ENCODE measurements at regions not wholly inside any gene's neighbourhood (a gene's known extent, or its start where the extent isn't known, plus 50 kb on each side); places are given as distances from the start of the nearest gene placed in this dataset.

DNA sequence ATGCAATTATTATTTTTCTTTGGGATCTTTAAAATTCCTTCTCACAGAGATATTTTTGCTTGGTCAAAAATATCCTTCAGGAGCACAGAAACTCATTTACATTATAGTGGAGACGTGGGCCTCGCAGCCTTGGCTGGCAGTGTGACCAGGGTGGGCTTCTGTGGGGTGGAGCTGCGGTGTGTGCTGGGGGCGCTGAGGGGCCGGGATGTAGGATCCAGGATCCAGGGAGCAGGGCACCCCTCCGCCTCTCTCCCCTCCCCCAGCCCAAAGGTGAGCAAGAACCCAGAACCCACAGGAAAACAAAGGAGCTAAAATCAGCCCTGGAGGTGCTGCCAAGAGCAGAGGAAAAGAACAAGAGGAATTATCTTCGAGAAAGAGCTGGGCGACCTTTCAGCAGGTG lies 79.1 kb upstream of the OLFM1 start:
- DNase-seq: no peak

DNA sequence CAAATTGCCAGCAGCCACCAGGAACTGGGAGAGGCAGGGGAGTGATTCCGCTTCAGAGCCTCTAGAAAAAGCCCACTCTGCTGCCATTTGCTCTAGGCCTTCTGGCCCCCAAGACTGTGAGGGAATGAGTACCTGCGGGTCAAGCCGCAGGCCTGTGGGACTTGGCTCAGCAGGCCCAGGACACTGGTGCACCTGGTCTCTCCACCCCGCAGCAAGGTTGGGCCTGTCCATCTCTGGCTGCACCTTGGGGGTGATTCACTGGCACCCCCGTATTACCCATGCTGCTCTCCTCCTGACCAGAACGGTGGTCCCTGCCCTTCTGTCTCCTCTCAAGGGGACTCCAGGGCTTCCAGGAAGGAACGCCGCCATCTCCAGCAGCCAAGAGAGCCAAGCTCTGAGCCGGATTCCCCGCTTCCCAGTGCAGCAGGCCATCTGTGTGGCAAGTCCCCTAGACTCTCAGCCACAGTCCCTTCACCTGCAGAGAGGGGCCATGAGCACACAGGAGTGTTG lies 78.4 kb upstream of the OLFM1 start:
- DNase-seq: no peak

- DNase-seq: no peak
These were observed 77.5 kb upstream of the OLFM1 start for GRCh38 chr9:135009794-135010585.

DNA sequence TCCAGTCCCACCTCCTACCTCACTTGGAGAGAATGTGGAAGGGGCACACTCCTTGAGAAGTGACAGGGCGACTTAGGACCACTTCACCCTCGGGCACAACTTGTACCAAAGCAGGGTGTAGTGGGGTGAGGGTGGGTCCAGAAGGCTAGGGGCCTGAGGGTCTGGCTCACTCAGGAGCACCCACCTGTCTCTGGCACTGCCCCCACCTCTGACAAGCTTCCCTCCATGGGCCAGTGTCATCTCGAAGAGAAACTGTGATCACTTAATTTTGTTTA lies 76.9 kb upstream of the OLFM1 start:
- no peak for DNase-seq

DNA sequence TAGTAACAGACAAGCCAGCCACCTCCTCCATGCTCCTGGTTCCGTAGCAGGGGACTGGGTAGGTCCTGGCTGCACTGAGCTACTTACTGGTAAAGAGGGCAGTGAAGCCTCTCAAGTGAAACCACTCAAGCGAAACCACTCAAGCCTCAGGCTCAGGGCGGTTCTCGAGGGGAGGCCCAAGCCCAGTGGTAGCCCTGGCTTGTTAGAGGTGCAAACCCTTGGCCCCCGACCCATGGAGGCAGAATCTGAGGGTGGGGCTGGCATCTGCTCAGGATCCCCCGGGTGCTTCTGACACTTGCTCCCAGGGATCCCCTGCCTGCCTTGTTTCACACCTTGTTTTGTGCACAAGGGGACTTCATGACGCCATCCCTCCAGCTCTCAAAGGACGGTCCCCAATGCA lies 76.5 kb upstream of the OLFM1 start:
- DNase-seq: peak; percentile 15 to 19

- DNase-seq: no peak
These were observed 75.3 kb upstream of the OLFM1 start for GRCh38 chr9:135012166-135012565.

DNA sequence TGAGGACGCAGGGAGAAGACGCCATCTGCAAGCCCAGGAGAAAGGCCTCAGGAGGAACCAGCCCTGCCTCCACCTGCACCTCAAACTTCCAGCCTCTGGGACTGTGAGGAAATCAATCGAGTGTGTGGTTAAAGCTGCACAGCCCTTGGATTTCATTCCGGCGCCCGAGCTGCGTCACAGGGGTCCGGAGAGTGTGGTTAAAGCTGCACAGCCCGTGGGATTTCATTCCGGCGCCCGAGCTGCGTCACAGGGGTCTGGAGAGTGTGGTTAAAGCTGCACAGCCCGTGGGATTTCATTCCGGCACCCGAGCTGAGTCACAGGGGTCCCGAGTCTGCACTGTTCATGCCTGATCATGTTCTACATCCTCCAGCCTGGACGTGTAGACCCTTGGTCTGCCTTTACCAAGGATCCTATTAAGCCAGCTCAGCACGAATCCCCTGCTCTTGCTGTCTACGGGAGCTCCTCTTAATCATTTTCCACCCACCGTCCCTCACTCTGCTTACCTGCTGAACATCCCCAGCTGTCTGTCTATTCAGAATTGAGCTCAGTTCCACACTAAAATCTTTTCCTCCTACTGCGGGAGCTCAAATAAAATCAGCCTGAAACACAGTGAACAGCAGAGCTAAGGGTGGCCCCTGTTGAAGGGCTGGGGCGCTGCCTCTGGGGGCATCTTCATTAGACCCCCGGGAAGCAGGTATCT lies 73.0 kb upstream of the OLFM1 start:
- DNase-seq: no peak

DNA sequence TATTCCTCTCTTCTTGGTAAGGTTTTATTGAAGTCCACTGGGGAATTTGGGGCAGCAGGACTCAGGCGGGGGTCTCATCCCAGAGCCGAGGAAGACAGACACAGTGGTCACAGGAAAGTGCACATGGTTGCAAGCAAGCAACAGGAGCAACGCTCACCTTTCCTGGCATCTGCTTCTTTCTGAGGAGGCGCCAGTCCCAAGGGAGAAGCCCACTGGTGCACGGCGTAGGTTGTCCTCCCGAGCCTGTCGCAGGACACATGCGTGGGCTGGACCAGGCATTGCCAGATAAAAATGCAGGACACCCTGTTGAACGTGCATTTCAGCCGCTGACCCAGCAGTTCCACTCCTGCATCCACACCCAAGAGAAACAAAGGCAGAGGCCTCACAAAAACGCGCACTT lies 72.4 kb upstream of the OLFM1 start:
- no peak for DNase-seq

DNA sequence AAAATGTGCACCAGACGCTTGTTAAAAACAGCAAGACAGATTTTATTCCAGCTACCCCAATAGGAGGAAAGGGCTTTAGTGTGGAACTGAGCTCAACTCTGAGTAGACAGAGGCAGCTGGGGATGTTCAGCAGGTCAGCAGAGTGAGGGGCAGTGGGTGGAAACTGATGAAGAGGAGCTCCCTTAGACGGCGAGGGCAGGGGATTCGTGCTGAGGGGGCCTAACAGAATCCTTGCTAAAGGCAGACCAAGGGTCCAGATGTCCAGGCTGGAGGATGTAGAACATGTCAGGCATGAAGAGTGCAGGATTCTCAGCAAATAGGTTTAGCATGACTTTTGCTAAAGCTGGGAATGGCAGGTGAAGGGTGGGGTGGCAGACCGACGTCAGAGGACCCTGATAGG lies 71.9 kb upstream of the OLFM1 start:
- DNase-seq: no peak

GRCh38 chr9:135016037-135016640 lies 71.3 kb upstream of the OLFM1 start:
- DNase-seq: no peak

DNA sequence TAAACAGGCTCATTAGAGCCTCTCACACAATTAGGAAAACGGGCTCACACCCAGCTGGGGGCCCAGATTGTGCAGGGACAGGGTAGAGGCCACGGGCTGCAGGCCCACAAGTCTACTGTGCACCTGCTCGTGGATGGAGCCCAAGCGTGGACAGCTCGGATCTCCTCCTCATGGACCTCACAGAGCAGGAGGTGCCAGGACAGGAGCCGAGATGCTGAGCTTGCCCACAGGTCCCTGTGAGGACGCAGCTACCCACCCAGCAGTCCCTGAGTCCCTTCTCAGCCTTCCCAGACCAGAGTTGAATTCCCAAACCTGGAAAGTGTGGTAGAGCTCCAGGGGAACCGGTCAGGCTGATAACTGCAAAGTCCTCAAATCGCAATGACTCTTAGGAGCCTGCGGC lies 70.6 kb upstream of the OLFM1 start:
- no peak for DNase-seq

GRCh38 chr9:135017899-135018298 lies 69.6 kb upstream of the OLFM1 start:
- DNase-seq: no peak

DNA sequence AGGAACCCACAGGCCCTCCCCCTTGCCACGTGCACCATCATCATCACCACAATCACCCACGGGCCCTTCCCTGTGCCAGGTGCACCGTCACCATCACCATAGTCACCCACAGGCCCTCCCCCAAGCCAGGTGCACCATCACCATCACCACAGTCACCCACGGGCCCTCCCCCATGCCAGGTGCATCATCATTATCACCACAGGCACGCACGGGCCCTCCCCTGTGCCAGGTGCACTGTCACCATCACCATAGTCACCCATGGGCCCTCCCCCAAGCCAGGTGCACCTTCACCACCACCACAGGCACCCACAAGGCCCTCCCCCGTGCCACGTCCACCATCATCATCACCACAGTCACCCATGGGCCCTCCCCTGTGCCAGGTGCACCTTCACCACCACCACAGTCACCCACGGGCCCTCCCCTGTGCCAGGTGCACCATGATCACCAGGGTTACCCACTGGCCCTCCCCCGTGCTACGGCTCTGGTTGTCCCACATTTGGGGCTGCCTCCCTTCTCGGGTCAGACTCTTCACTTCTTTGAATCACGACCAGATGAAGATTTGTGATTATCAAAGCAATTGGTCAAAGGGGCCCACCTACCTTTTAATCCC lies 69.1 kb upstream of the OLFM1 start:
- no peak for DNase-seq

- DNase-seq: no peak
These were observed 68.2 kb upstream of the OLFM1 start for GRCh38 chr9:135019224-135019623.

- DNase-seq: no peak
These were observed 66.7 kb upstream of the OLFM1 start for GRCh38 chr9:135020481-135021392.

DNA sequence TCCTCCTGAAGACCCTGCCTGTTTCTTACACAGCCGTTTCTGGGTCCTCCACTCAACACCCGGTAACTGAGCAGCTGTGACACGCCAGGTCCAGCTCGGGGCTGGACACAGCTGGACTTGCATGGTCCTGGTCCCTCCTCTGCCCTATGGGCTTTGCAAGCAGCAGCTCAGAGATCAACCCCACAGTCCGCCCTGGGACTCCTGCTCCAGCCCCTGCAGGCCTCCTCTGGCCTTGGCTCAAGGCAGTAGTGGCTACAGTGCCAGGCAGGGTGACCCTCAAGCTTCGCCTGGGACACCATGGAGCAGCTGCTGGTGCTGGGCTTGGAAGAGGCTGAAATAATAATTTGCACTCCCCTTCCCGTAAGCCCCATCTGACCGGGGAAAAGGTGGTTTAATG lies 66.1 kb upstream of the OLFM1 start:
- DNase-seq: no peak

DNA sequence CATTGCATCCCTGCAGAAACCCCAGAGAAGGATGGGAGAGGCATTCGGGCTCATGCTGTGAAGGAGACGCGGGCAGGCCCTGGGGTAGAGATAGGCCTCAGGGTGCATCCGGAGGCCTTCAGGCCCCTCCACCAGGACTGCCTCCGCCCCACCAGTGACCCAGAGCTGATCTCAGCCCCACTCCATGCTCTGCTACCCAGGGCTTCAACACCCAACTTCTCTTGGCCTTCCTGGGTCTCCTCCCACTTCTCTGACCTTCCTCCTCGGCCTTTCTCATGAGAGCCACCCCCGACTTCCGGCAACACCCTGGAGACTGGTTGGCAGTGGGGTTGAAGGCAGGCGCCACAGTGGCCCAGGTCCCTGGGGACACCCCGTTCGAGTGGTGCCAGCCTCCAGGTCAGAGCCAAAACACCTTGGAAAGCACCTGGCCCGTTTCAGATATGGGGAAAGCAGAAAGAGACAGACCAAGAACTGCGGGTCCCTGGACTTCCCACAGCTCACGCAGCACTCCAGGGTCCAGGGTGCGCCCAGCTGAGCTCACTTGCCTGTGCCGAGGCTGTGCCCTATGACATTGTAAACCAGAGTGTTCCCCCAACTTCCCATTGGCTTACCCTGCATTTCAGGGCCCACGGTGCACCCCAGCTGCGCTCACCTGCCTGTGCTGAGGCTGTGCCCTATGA lies 65.1 kb upstream of the OLFM1 start:
- no peak for DNase-seq

- no peak for DNase-seq
These were observed 64.2 kb upstream of the OLFM1 start for GRCh38 chr9:135023088-135023785.

DNA sequence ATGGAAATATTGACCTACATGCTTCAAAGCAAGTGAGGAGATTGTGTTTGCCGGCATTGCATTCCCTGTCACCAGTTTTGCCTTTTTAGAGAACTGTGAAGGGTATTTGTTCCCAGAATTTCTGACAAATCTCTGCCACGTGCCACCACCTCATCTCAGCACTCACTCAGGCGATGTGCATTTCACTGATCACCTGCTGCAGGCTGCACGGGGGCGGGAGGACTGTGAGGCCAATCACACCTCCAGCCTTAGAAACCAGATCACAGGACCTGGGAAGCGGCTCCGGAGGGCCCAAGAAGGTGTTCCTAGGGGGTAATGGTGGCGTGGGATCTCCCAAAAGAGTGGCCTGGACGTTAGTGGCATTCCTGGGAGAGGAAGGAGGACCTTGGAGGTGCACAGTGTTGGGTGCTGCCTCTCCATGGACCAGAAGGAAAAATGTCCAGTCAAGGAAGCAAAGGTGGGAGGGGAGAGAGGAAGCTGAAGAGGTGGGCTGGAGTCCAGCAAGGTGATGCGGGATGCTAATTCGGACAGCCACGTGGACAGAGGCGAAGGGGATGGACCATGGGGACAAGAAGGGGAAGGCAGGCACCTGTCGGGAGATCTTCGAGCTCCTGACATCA lies 63.6 kb upstream of the OLFM1 start:
- DNase-seq: no peak

DNA sequence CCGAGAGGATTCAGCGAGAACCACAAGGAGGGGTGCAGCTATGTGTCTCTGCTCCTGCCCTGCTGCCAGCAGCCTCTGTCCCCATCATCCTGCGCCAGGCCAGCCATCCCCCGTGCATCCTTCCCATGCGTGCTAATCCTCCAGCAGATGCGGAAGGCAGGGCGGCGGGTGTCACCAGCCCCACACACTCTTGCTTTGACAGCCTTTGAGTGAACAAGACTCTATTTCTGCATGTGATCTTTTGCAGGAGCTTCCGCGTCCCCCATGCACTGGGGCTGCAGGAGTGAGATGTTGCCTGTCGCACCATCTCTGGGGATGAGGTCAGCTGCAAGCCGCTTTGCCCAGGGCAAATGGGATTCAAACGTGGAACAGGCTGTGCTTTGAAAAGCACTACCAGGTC lies 58.0 kb upstream of the OLFM1 start:
- no peak for DNase-seq

Data from right lung (tissue), 2 donors.